Coronary artery (tissue), 2 donors: ENCODE measurements at regions not wholly inside any gene's neighbourhood (a gene's known extent, or its start where the extent isn't known, plus 50 kb on each side); places are given as distances from the start of the nearest gene placed in this dataset.
"Not testable (repeated sequence)": the region's sequence is repeated elsewhere in the genome, so short reads cannot be mapped to it uniquely, and the experiment has no call there.

Experiments
- DNase-seq: peaks from one replicate; pipeline ENCODE4 v3.0.0-alpha.2; 2017; ENCODE audit warnings: low spot score
- H3K27ac ChIP-seq, 2 donors: fragments of 200-600 bp; sonication (generic); one replicate each; pipeline ENCODE4 v1.5.1; 2016 to 2019
- H3K4me3 ChIP-seq: fragments of 200-600 bp; sonication (generic); 2 replicates; pipeline ENCODE4 v1.5.1; 2016; ENCODE audit warnings: mild to moderate bottlenecking, moderate library complexity
- CTCF ChIP-seq: fragments of 200-600 bp; sonication (generic); IDR thresholded peaks from one replicate; pipeline ENCODE4 v1.5.1; 2019; ENCODE audit warnings: antibody characterized with exemption

GRCh38 chr12:89155826-89156225 lies 196.5 kb downstream of the DUSP6 start:
- DNase-seq = no peak
- no peak for TF ChIP-seq CTCF
- Histone ChIP-seq H3K27ac (no peak overlapping the region), H3K4me3 (no peak overlapping the region)

DNA sequence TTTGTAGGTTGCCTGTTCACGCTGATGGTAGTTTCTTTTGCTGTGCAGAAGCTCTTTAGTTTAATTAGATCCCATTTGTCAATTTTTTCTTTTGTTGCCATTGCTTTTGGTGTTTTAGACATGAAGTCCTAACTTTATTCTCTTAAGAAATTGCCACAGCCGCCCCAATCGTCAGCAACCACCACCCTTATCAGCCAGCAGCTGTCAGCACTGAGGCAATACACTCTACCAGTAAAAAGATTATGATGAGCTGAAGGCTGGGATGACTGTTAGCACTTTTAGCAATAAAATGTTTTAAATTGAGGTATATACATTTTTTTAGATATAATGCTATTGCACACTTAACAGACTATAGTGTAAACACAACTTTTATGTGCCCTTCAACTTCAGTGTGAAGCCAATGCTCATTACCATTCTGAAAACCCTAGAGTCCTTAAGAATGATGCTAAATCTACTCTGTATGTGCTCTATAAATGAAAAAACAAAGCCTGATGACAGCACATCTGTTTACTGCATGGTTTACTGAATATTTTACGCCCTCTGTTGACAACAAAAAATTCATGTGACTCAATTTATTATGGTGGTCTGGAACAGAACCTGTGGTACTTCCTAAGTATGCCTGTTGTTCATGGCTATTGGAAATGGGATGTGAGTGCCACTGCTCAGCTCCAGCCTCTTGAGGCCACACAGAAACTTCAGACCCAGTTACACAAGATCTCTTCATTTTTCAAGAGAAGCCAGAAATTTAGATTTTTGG lies 197.4 kb downstream of the DUSP6 start:
- no peak for TF ChIP-seq CTCF
- H3K4me3 ChIP-seq = no peak overlapping the region
- DNase-seq = no peak
- H3K27ac ChIP-seq = no peak overlapping the region

GRCh38 chr12:89153341-89153740 lies 199.0 kb downstream of the DUSP6 start:
- DNase-seq = no peak
- TF ChIP-seq CTCF = no peak
- H3K27ac ChIP-seq = no peak overlapping the region
- H3K4me3 ChIP-seq = no peak overlapping the region

GRCh38 chr12:89151536-89151935 lies 200.8 kb downstream of the DUSP6 start:
- no peak overlapping the region for H3K27ac ChIP-seq
- no peak overlapping the region for H3K4me3 ChIP-seq
- TF ChIP-seq CTCF = no peak
- no peak for DNase-seq

DNA sequence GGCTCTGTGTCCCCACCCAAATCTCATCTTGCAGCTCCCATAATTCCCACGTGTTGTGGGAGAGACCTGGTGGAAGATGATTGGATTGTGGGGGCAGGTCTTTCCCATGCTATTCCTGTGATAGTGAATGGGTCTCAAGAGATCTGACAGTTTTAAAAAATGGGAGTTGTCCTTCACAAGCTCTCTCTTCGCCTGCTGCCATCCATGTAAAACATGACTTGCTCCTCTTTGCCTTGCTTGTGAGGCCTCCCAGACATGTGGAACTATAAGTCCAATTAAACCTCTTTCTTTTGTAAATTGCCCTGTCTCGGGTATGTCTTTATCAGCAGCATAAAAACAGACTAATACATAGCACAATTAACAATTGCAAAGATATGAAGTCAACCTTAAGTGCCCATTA lies 201.5 kb downstream of the DUSP6 start:
- not testable (repeated sequence) for H3K4me3 ChIP-seq, H3K27ac ChIP-seq, DNase-seq

DNA sequence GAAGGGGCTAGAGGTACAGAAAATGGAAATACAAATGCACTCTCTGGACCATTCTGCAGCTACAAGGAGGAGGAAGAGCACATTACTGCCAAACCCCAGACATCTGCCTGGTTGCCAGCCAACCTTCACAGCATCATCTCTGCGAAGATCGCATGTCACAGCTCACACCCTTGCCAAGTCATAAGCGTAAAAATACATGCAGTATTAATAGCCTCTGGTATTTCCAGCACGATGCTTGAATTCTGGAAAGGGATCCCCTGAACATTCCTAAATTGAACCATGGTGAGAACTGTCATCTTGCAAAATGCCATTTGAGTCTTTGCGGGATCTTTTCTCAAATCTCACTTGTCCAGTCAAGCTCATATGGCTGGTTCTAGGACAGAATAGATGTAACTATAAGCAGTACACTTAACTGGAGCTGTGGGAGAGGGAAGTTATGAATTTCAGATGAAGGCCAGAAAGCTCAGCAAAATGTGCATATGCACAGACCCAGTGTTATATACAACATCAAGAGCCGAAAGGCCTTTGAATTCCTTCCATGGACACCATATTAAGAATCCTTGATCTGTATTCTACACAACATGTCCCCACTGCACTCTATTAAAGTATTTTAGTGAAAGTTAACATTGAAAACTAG lies 211.6 kb downstream of the DUSP6 start:
- no peak for TF ChIP-seq CTCF
- H3K27ac ChIP-seq = no peak overlapping the region

DNA sequence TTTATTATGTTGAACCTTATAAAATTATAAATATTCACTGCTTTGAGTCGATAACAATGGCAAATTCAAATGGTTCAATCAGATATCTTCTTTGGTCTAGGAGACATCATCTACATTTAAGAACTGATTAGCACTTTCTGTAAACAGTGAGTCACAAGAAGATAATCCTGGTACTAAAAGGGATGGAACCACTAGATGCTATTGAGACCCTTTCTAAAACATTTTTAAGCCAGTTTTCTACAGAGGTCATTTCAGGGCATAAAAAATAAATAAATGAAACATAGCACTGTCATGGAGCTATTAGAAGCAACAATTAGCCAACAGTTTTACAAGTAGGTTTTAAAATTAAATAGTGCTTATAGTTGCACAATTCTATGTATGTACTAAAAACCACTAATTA lies 212.2 kb downstream of the DUSP6 start:
- no peak for TF ChIP-seq CTCF
- Histone ChIP-seq H3K27ac (no peak overlapping the region), H3K4me3 (no peak overlapping the region)
- DNase-seq = no peak

More for the DNA sequence above, 211.6 kb downstream of the DUSP6 start:
- no peak for DNase-seq
- H3K4me3 ChIP-seq = no peak overlapping the region
